Gastroesophageal sphincter (tissue), 4 donors: ENCODE measurements at regions not wholly inside any gene's neighbourhood (a gene's known extent, or its start where the extent isn't known, plus 50 kb on each side); places are given as distances from the start of the nearest gene placed in this dataset.

ENCODE experiments used
- ATAC-seq: fragments of 150-250 bp; one replicate; pipeline ENCODE4 v1.9.1; 2016; ENCODE audit warnings: mild to moderate bottlenecking, moderate library complexity
- H3K27ac ChIP-seq, 4 donors: fragments of 200-600 bp; sonication (generic) in 3 of 4; 1 replicate in 3 of 4; 2 replicates in 1 of 4; pipeline ENCODE4 v1.5.1; 2016 to 2019
- H3K27me3 ChIP-seq: fragments of 200-600 bp; sonication (generic); one replicate; pipeline ENCODE4 v1.5.1; 2019
- H3K36me3 ChIP-seq, 2 donors: fragments of 200-600 bp; sonication (generic); one replicate each; pipeline ENCODE4 v1.5.1; 2019; ENCODE audit warnings: control low read depth in 1 of 2
- H3K4me1 ChIP-seq, 3 donors: fragments of 200-600 bp; sonication (generic); 1 replicate in 2 of 3; 2 replicates in 1 of 3; pipeline ENCODE4 v1.5.1; 2016 to 2019; ENCODE audit warnings: control low read depth in 2 of 3
- H3K4me3 ChIP-seq, 2 donors: fragments of 200-600 bp; sonication (generic); one replicate each; pipeline ENCODE4 v1.5.1; 2019; ENCODE audit warnings: mild to moderate bottlenecking in 1 of 2, moderate library complexity in 1 of 2
- H3K9me3 ChIP-seq, 3 donors: fragments of 200-600 bp; sonication (generic); one replicate each; pipeline ENCODE4 v1.5.1; 2017 to 2019; ENCODE audit warnings: control low read depth in 2 of 3
- EP300 ChIP-seq: sonication (generic); formaldehyde crosslinking; IDR thresholded peaks from one replicate; pipeline ENCODE4 v1.6.1; 2017; ENCODE audit warnings: antibody characterized with exemption, mild to moderate bottlenecking
- POLR2A ChIP-seq, 2 donors: fragments of 450-650 bp; IDR thresholded peaks; one replicate each; pipeline ENCODE4 v1.6.1; 2017; ENCODE audit warnings: antibody characterized with exemption in 2 of 2, mild to moderate bottlenecking in 2 of 2, moderate library complexity in 1 of 2
- POLR2AphosphoS5 ChIP-seq: sonication (generic); formaldehyde crosslinking; IDR thresholded peaks from one replicate; pipeline ENCODE4 v1.6.1; 2017; ENCODE audit warnings: antibody characterized with exemption
- WGBS, 2 donors: methylation state at CpG; one replicate each; pipeline ENCODE4 v1.1.5; 2018; ENCODE audit warnings: low coverage in 1 of 2; 5-methylcytosine and 5-hydroxymethylcytosine counted together
- TF ChIP-seq, protein P1 (sequence below), 4 experiments: fragments of 200-600 bp in 2 of 4; fragments of 450-650 bp in 2 of 4; sonication (generic) in 1 of 4; IDR thresholded peaks; one replicate each; pipeline ENCODE4 v1.5.1; 2017 to 2019; ENCODE audit warnings: antibody characterized with exemption in 4 of 4, mild to moderate bottlenecking in 2 of 4, moderate library complexity in 2 of 4

DNA sequence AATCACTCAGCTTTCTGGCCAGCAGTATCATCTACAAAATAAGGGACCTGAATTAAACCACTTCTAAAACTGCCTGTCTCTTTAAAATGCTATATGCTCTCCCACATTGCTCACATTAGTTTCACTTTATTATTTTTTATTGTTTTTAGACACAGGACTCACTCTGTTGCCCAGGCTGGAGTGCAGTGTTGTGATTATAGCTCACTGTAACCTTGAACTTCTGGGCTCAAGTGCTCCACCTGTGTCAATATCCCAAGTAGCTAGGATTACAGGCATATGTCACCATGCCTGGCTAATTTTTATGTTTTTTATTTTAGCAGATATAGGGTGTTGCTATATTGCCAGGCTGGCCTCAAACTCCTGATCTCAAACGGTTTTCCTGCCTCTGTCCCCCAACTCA lies 591.3 kb upstream of the ZNF804A start:
- Histone ChIP-seq H3K27me3 (no peaks in the 10 kb centered on the region), H3K27ac (no peak overlapping the region), H3K36me3 (no peaks in the 10 kb centered on the region), H3K4me3 (no peak overlapping the region), H3K4me1 (no peaks in the 10 kb centered on the region), H3K9me3 (no peaks in the 10 kb centered on the region)
- ATAC-seq, result no peak
- 69% methylated on average over 1 of the region's 1 CpG; no CpG with 5 or more reads in 1 of the 2 donors for WGBS, 2 donors
- TF ChIP-seq POLR2AphosphoS5 (no peak), EP300 (no peak), POLR2A (IDR thresholded peaks at IDR 0.05) (no peak)
- TF ChIP-seq, protein P1, sequence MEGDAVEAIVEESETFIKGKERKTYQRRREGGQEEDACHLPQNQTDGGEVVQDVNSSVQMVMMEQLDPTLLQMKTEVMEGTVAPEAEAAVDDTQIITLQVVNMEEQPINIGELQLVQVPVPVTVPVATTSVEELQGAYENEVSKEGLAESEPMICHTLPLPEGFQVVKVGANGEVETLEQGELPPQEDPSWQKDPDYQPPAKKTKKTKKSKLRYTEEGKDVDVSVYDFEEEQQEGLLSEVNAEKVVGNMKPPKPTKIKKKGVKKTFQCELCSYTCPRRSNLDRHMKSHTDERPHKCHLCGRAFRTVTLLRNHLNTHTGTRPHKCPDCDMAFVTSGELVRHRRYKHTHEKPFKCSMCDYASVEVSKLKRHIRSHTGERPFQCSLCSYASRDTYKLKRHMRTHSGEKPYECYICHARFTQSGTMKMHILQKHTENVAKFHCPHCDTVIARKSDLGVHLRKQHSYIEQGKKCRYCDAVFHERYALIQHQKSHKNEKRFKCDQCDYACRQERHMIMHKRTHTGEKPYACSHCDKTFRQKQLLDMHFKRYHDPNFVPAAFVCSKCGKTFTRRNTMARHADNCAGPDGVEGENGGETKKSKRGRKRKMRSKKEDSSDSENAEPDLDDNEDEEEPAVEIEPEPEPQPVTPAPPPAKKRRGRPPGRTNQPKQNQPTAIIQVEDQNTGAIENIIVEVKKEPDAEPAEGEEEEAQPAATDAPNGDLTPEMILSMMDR (IDR thresholded peaks at IDR 0.05), result no peak

DNA sequence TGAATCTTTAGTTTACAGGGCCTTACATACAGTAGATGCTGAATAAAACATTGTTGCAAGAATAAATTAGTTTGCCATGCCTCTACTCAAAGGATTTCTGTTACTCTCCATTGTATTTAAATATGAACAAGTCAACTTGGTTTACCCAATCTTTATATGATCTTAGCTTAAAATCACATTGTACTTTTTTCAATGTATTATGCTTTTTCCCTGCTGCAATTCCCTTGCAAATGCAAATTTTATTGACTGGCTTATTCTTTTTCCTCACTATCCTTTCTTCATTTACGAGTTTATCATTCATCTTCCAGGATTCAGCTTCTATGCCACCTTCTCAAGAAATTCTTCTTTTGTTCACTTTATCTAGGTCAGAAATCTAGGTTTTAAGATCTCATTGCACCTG lies 571.4 kb upstream of the ZNF804A start:
- no peaks in the 10 kb centered on the region for H3K4me1 ChIP-seq
- TF ChIP-seq POLR2A (IDR thresholded peaks at IDR 0.05) (no peak), POLR2AphosphoS5 (no peak)
- H3K27me3 ChIP-seq, result no peaks in the 10 kb centered on the region
- no peaks in the 10 kb centered on the region for H3K36me3 ChIP-seq
- 79% methylated on average over 1 of the region's 1 CpG; no CpG with 5 or more reads in 1 of the 2 donors for WGBS, 2 donors
- ATAC-seq, result no peak
- H3K4me3 ChIP-seq, result no peak overlapping the region
- H3K27ac ChIP-seq, result no peak overlapping the region
- H3K9me3 ChIP-seq, result no peaks in the 10 kb centered on the region

DNA sequence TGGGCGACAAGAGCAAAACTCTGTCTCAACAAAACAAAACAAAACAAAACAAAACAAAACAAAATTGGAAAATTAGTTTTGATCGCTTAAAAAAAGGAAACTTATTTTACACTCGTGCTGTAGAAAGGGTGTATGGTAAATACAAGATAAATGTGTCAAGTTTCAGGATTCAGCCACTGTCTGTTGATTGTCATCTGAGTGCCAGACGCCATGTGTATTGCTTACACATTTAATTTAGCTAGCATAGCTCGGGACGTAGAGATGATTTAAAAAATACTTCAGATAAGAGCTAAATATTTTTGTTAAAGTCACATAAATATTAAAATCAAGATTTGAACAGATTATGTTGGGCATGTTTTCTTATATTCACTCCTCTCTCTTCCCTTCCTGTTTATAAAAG lies 568.1 kb upstream of the ZNF804A start:
- no peak overlapping the region for H3K4me3 ChIP-seq
- no peak overlapping the region for H3K27ac ChIP-seq
- ATAC-seq, result no peak
- H3K27me3 ChIP-seq, result no peaks in the 10 kb centered on the region
- 47 to 69% methylated on average over 6 of the region's 6 CpGs for WGBS, 2 donors
- H3K9me3 ChIP-seq, result no peaks in the 10 kb centered on the region
- H3K36me3 ChIP-seq, result no peaks in the 10 kb centered on the region
- H3K4me1 ChIP-seq, result no peaks in the 10 kb centered on the region
- TF ChIP-seq, protein P1 (IDR thresholded peaks at IDR 0.05), result no peak
- TF ChIP-seq POLR2A (IDR thresholded peaks at IDR 0.05) (no peak), POLR2AphosphoS5 (no peak), EP300 (no peak)

DNA sequence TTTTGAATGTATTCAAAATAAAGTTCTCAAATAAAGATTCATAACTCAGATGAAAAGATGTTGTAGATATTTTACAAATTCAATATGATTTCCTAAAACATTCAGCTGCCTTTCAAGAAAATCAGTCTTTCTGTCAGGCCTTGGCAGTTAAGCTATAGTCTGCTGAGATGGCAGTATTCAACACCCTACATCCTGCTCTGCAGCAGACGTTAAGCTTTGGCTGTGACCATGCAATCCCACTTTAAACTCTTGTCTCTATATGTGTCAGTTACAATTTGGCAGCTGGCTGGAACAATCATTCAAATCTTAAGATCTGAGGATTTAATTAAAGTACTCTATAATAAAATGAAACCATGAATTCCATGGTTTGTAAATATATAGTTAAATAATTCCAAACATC lies 567.3 kb upstream of the ZNF804A start:
- no peaks in the 10 kb centered on the region for H3K4me1 ChIP-seq
- ATAC-seq, result no peak
- no peaks in the 10 kb centered on the region for H3K9me3 ChIP-seq
- no peaks in the 10 kb centered on the region for H3K36me3 ChIP-seq
- TF ChIP-seq POLR2AphosphoS5 (no peak), POLR2A (IDR thresholded peaks at IDR 0.05) (no peak), EP300 (no peak)
- TF ChIP-seq, protein P1 (IDR thresholded peaks at IDR 0.05), result no peak
- H3K27ac ChIP-seq, result no peak overlapping the region
- H3K27me3 ChIP-seq, result no peaks in the 10 kb centered on the region
- no peak overlapping the region for H3K4me3 ChIP-seq
- WGBS, 2 donors, result 44 to 57% methylated on average over 1 of the region's 1 CpG

DNA sequence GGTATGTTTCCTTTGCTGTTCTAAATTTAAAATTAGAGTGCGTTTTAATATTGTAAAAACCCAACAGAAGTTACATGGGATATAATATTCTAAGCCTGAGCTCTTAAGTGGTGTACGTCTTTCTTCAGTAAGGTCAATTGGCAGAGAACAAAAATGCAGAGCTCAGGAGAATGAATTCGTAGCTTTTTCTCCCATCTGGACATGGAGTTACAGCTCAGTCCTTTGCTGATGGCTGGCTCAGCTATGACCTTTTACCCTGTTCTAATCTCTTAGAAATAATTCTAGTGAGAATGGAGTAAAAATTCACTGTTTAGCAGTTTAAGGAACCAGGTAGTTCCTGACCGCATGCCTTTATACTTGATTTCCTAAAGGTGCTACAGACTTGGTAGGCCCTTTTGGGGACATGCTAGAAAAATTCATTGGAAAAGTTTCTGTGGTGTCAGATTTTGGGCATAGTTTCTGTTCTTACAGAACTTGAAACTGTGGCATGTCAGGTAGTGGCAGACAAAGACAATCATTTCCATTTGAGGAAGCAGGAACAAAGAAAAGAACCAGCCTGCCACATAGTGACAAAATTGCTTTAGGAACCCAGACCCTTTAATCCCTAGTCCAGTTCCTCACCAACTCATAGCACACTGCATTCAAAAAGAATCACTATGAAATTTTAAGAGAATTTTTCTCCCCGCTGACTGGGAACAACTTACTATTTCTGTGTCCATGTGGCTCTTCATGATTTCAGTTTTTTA lies 566.8 kb upstream of the ZNF804A start:
- TF ChIP-seq POLR2A (IDR thresholded peaks at IDR 0.05) (no peak), POLR2AphosphoS5 (no peak), EP300 (no peak)
- TF ChIP-seq, protein P1 (IDR thresholded peaks at IDR 0.05), result no peak
- WGBS, 2 donors, result 70% methylated on average over 4 to 5 of the region's 5 CpGs
- no peak overlapping the region for H3K4me3 ChIP-seq
- H3K36me3 ChIP-seq, result no peaks in the 10 kb centered on the region
- H3K4me1 ChIP-seq, result no peaks in the 10 kb centered on the region
- H3K27ac ChIP-seq, result no peak overlapping the region
- H3K9me3 ChIP-seq, result no peaks in the 10 kb centered on the region
- no peak for ATAC-seq
- no peaks in the 10 kb centered on the region for H3K27me3 ChIP-seq
